ENCODE measurements at regions not wholly inside any gene's neighbourhood (a gene's known extent, or its start where the extent isn't known, plus 50 kb on each side); places are given as distances from the start of the nearest gene placed in this dataset.

DNA sequence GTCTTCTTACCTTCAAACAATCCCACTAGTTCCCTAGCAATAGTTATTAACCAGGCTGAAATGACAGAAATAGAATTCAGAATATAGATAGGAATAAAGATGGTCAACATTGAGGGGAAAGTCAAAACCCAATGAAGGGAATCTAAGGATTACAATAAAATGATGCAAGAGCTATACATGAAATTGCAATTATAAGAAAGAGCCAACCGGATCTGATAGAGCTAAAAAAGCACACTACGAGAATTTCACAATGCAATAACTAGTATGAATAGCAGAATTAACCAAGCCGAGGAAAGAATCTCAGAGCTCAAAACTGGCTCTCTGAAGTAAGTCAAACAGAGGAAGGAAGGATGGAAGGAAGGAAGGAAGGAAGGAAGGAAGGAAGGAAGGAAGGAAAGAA lies 288.7 kb upstream of the KCND2 start:
- DNase-seq = no peak
- Histone ChIP-seq H3K9me3 (ENCODE audit: insufficient read depth, low read length, severe bottlenecking) (no peaks in the 10 kb centered on the region), H3K4me1 (ENCODE audit: insufficient read depth, low read length) (no peaks in the 10 kb centered on the region), H3K27me3 (ENCODE audit: insufficient read depth, low read length, poor library complexity) (no peaks in the 10 kb centered on the region), H2AFZ (ENCODE audit: low read depth, low read length) (no peak overlapping the region), H4K20me1 (ENCODE audit: insufficient read depth, low read length) (no peaks in the 10 kb centered on the region), H3K4me3 (ENCODE audit: low read depth in 1 of 2, low read length in 2 of 2) (no peak overlapping the region), H3K27ac (ENCODE audit: low read length) (no peak overlapping the region), H3K4me2 (ENCODE audit: insufficient read depth, low read length) (no peak overlapping the region), H3K9ac (ENCODE audit: low read depth, low read length) (no peak overlapping the region), H3K79me2 (ENCODE audit: insufficient read depth, low read length) (no peaks in the 10 kb centered on the region), H3K36me3 (ENCODE audit: insufficient read depth, low read length) (no peaks in the 10 kb centered on the region)
- TF ChIP-seq EZH2 (IDR thresholded peaks at IDR 0.05; ENCODE audit: borderline replicate concordance, low read depth, low read length, severe bottlenecking) = no peak
- TF ChIP-seq CTCF (IDR thresholded peaks at IDR 0.05; ENCODE audit: borderline replicate concordance, extremely low read depth, low read length, poor library complexity, severe bottlenecking) = no peak
- no peak for ATAC-seq (ENCODE audit: insufficient read depth, low read depth)

DNA sequence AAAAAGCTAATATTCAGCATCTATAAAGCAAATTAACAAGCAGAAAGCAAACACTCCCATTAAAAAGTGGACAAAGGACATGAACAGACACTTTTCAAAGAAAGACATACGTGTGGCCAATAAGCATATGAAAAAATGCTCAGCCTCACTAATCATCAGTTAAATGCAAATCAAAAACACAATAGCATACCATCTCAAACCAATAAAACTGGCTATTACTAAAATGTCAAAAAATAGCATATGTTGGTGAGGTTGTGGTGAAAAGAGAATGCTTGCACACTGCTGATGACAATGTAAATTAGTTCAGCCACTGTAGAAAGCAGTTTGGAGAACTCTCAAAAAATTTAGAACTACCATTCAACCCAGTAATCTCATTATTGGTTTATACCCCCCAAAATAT lies 284.6 kb upstream of the KCND2 start:
- DNase-seq (no peak), ATAC-seq (ENCODE audit: insufficient read depth, low read depth) (no peak)
- no peak for TF ChIP-seq EZH2 (IDR thresholded peaks at IDR 0.05; ENCODE audit: borderline replicate concordance, low read depth, low read length, severe bottlenecking)
- TF ChIP-seq CTCF (IDR thresholded peaks at IDR 0.05; ENCODE audit: borderline replicate concordance, extremely low read depth, low read length, poor library complexity, severe bottlenecking) = no peak
- H3K27me3 ChIP-seq (ENCODE audit: insufficient read depth, low read length, poor library complexity) = no peaks in the 10 kb centered on the region
- H3K36me3 ChIP-seq (ENCODE audit: insufficient read depth, low read length) = no peaks in the 10 kb centered on the region
- no peak overlapping the region for H3K9ac ChIP-seq (ENCODE audit: low read depth, low read length)
- no peak overlapping the region for H3K4me3 ChIP-seq (ENCODE audit: low read depth in 1 of 2, low read length in 2 of 2)
- H3K4me1 ChIP-seq (ENCODE audit: insufficient read depth, low read length) = no peaks in the 10 kb centered on the region
- no peaks in the 10 kb centered on the region for H3K79me2 ChIP-seq (ENCODE audit: insufficient read depth, low read length)
- no peaks in the 10 kb centered on the region for H4K20me1 ChIP-seq (ENCODE audit: insufficient read depth, low read length)
- no peaks in the 10 kb centered on the region for H3K9me3 ChIP-seq (ENCODE audit: insufficient read depth, low read length, severe bottlenecking)
- H3K4me2 ChIP-seq (ENCODE audit: insufficient read depth, low read length) = no peak overlapping the region
- H3K27ac ChIP-seq (ENCODE audit: low read length) = no peak overlapping the region
- H2AFZ ChIP-seq (ENCODE audit: low read depth, low read length) = no peak overlapping the region

- Histone ChIP-seq H3K4me3 (ENCODE audit: low read depth in 1 of 2, low read length in 2 of 2) (no peak overlapping the region), H3K4me2 (ENCODE audit: insufficient read depth, low read length) (no peak overlapping the region), H3K27ac (ENCODE audit: low read length) (no peak overlapping the region), H3K9ac (ENCODE audit: low read depth, low read length) (no peak overlapping the region), H4K20me1 (ENCODE audit: insufficient read depth, low read length) (no peaks in the 10 kb centered on the region), H3K36me3 (ENCODE audit: insufficient read depth, low read length) (no peaks in the 10 kb centered on the region), H3K27me3 (ENCODE audit: insufficient read depth, low read length, poor library complexity) (no peaks in the 10 kb centered on the region), H3K9me3 (ENCODE audit: insufficient read depth, low read length, severe bottlenecking) (no peaks in the 10 kb centered on the region), H3K79me2 (ENCODE audit: insufficient read depth, low read length) (no peaks in the 10 kb centered on the region), H2AFZ (ENCODE audit: low read depth, low read length) (no peak overlapping the region), H3K4me1 (ENCODE audit: insufficient read depth, low read length) (no peaks in the 10 kb centered on the region)
- DNase-seq (no peak), ATAC-seq (ENCODE audit: insufficient read depth, low read depth) (no peak)
- TF ChIP-seq EZH2 (IDR thresholded peaks at IDR 0.05; ENCODE audit: borderline replicate concordance, low read depth, low read length, severe bottlenecking) = no peak
- TF ChIP-seq CTCF (IDR thresholded peaks at IDR 0.05; ENCODE audit: borderline replicate concordance, extremely low read depth, low read length, poor library complexity, severe bottlenecking) = no peak
Measured at GRCh38 chr7:119994928-119995327, 278.0 kb upstream of the KCND2 start.

- H3K4me3 ChIP-seq (ENCODE audit: low read depth in 1 of 2, low read length in 2 of 2) = no peak overlapping the region
- no peaks in the 10 kb centered on the region for H4K20me1 ChIP-seq (ENCODE audit: insufficient read depth, low read length)
- no peaks in the 10 kb centered on the region for H3K79me2 ChIP-seq (ENCODE audit: insufficient read depth, low read length)
- H3K9me3 ChIP-seq (ENCODE audit: insufficient read depth, low read length, severe bottlenecking) = no peaks in the 10 kb centered on the region
- no peaks in the 10 kb centered on the region for H3K4me1 ChIP-seq (ENCODE audit: insufficient read depth, low read length)
- no peaks in the 10 kb centered on the region for H3K36me3 ChIP-seq (ENCODE audit: insufficient read depth, low read length)
- no peak overlapping the region for H2AFZ ChIP-seq (ENCODE audit: low read depth, low read length)
- TF ChIP-seq EZH2 (IDR thresholded peaks at IDR 0.05; ENCODE audit: borderline replicate concordance, low read depth, low read length, severe bottlenecking) = no peak
- no peak for TF ChIP-seq CTCF (IDR thresholded peaks at IDR 0.05; ENCODE audit: borderline replicate concordance, extremely low read depth, low read length, poor library complexity, severe bottlenecking)
- no peak overlapping the region for H3K9ac ChIP-seq (ENCODE audit: low read depth, low read length)
- DNase-seq = no peak
- no peak overlapping the region for H3K4me2 ChIP-seq (ENCODE audit: insufficient read depth, low read length)
- H3K27me3 ChIP-seq (ENCODE audit: insufficient read depth, low read length, poor library complexity) = no peaks in the 10 kb centered on the region
- no peak for ATAC-seq (ENCODE audit: insufficient read depth, low read depth)
- H3K27ac ChIP-seq (ENCODE audit: low read length) = no peak overlapping the region
Measured at GRCh38 chr7:119996634-119997033, 276.3 kb upstream of the KCND2 start.

Data from DND-41 (cell line).